AG10803 (cell line): ENCODE measurements at regions not wholly inside any gene's neighbourhood (a gene's known extent, or its start where the extent isn't known, plus 50 kb on each side); places are given as distances from the start of the nearest gene placed in this dataset.

Experiments
- DNase-seq: peaks from one replicate; pipeline ENCODE4 v3.0.0; 2010; ENCODE audit warnings: low read depth
- H3K4me3 ChIP-seq: 2 replicates; pipeline ENCODE4 v1.5.1; 2011; ENCODE audit warnings: mild to moderate bottlenecking, low read length, control low read depth
- CTCF ChIP-seq: conservative IDR thresholded peaks from 2 replicates; pipeline ENCODE4 v1.5.1; 2011; ENCODE audit warnings: mild to moderate bottlenecking, low read length, control low read depth, inconsistent platforms

- DNase-seq, result no peak
- no peak for TF ChIP-seq CTCF
- no peak overlapping the region for H3K4me3 ChIP-seq
Measured at GRCh38 chr5:68802430-68802829, 291.4 kb upstream of the SLC30A5 start.

- TF ChIP-seq CTCF, result no peak
- H3K4me3 ChIP-seq, result no peak overlapping the region
- DNase-seq, result no peak
Measured at GRCh38 chr5:68803881-68804319, 289.9 kb upstream of the SLC30A5 start.

GRCh38 chr5:68804343-68804742 lies 289.5 kb upstream of the SLC30A5 start:
- no peak for DNase-seq
- no peak overlapping the region for H3K4me3 ChIP-seq
- no peak for TF ChIP-seq CTCF

GRCh38 chr5:68805444-68805843 lies 288.4 kb upstream of the SLC30A5 start:
- no peak for DNase-seq
- TF ChIP-seq CTCF, result no peak
- no peak overlapping the region for H3K4me3 ChIP-seq

GRCh38 chr5:68817632-68818031 lies 276.2 kb upstream of the SLC30A5 start:
- no peak for TF ChIP-seq CTCF
- H3K4me3 ChIP-seq, result no peak overlapping the region
- no peak for DNase-seq

- H3K4me3 ChIP-seq, result no peak overlapping the region
- TF ChIP-seq CTCF, result peak; percentile 27
- DNase-seq, result peak; percentile 50
Measured at GRCh38 chr5:68818057-68818695, 275.6 kb upstream of the SLC30A5 start.

- TF ChIP-seq CTCF, result no peak
- no peak for DNase-seq
- no peak overlapping the region for H3K4me3 ChIP-seq
Measured at GRCh38 chr5:68818870-68819269, 274.9 kb upstream of the SLC30A5 start.
